Mucosa of descending colon (tissue), 3 donors: ENCODE measurements at regions not wholly inside any gene's neighbourhood (a gene's known extent, or its start where the extent isn't known, plus 50 kb on each side); places are given as distances from the start of the nearest gene placed in this dataset.

Experiments used
- ATAC-seq: fragments of 200-7000 bp; cut with Tn5 transposase; one replicate; pipeline ENCODE4 v1.9.1; 2020; ENCODE audit warnings: mild to moderate bottlenecking, moderate library complexity
- DNase-seq, 3 donors: peaks; one replicate each; pipeline ENCODE4 v3.0.0-alpha.2; 2020
- H3K36me3 ChIP-seq: fragments of 200-600 bp; one replicate; pipeline ENCODE4 v1.8.0; 2021; ENCODE audit warnings: low read depth, mild to moderate bottlenecking
- H3K4me1 ChIP-seq: fragments of 200-600 bp; one replicate; pipeline ENCODE4 v1.8.0; 2021; ENCODE audit warnings: low read depth, mild to moderate bottlenecking
- H3K4me3 ChIP-seq: fragments of 200-600 bp; one replicate; pipeline ENCODE4 v1.8.0; 2021; ENCODE audit warnings: mild to moderate bottlenecking
- H3K9me3 ChIP-seq: fragments of 200-600 bp; one replicate; pipeline ENCODE4 v1.8.0; 2021; ENCODE audit warnings: mild to moderate bottlenecking
- intact Hi-C, 2 donors: fragments of 100-400 bp; cut with DNase I in 1 of 2; cut with micrococcal nuclease in 1 of 2; formaldehyde crosslinking; loops; one replicate each; pipeline versions ENCODE4 v1.11.0 to v1.11.1; 2022; cut with DNase I, micrococcal nuclease
- TF ChIP-seq, protein P1 (sequence below): fragments of 200-600 bp; IDR thresholded peaks from one replicate; pipeline ENCODE4 v1.8.0; 2022; ENCODE audit warnings: antibody characterized with exemption, mild to moderate bottlenecking
- donor health status: DM: no; HTN: no; CAD: no; lungs with moderate emphysema.
- donor health status: DM: no; HTN: no; CAD: no.
- donor health status: DM: no; HTN: yes; CAD: no.

DNA sequence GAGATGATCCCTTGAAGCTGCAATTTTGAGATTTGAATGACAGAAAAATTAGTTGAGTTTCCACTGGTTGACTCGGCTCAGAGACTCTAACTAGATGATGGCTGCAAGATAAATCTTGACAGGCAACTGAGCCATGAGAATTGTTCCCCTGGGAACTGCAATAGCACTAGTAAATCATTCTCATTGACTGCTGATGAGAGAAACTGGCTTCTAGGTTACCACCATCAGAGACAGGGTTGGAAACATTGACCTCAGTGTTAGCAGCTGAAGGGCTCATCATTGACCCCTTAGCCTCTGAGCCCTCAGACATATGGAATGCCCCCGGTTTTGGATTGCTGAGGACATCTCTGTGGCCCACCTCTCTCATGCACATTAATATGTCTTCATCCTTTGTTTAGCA lies 125.4 kb upstream of the COX10 start:
- H3K4me3 ChIP-seq, result no peak overlapping the region
- no peaks in the 10 kb centered on the region for H3K36me3 ChIP-seq
- no peak for ATAC-seq
- intact Hi-C loops, result no loop called here
- TF ChIP-seq, protein P1, sequence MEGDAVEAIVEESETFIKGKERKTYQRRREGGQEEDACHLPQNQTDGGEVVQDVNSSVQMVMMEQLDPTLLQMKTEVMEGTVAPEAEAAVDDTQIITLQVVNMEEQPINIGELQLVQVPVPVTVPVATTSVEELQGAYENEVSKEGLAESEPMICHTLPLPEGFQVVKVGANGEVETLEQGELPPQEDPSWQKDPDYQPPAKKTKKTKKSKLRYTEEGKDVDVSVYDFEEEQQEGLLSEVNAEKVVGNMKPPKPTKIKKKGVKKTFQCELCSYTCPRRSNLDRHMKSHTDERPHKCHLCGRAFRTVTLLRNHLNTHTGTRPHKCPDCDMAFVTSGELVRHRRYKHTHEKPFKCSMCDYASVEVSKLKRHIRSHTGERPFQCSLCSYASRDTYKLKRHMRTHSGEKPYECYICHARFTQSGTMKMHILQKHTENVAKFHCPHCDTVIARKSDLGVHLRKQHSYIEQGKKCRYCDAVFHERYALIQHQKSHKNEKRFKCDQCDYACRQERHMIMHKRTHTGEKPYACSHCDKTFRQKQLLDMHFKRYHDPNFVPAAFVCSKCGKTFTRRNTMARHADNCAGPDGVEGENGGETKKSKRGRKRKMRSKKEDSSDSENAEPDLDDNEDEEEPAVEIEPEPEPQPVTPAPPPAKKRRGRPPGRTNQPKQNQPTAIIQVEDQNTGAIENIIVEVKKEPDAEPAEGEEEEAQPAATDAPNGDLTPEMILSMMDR, result no peak
- no peaks in the 10 kb centered on the region for H3K9me3 ChIP-seq
- H3K4me1 ChIP-seq, result no peaks in the 10 kb centered on the region
- DNase-seq, result no peak

DNA sequence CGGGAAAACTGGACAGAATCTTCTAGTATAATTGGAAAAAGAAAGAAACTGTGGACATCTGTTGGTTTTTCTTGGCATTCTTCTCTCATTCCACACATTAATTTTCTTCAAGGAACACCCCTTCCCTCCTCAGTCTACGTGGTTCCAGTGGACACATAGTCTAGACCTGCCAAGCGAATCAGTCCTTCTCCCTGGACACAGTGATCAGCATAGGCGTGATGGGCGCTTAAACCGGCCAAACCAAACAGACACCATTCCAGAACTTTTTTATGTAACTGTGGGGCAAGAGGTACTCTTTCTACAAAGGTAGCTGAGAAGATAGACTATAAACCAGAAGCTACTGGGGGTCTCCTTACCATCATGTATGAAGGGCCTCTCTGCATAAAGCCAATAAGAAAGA lies 121.8 kb upstream of the COX10 start:
- no peak overlapping the region for H3K4me3 ChIP-seq
- no peak for ATAC-seq
- TF ChIP-seq, protein P1, result no peak
- intact Hi-C loops, result no loop called here
- H3K9me3 ChIP-seq, result no peaks in the 10 kb centered on the region
- no peak for DNase-seq
- no peaks in the 10 kb centered on the region for H3K4me1 ChIP-seq
- no peaks in the 10 kb centered on the region for H3K36me3 ChIP-seq

DNA sequence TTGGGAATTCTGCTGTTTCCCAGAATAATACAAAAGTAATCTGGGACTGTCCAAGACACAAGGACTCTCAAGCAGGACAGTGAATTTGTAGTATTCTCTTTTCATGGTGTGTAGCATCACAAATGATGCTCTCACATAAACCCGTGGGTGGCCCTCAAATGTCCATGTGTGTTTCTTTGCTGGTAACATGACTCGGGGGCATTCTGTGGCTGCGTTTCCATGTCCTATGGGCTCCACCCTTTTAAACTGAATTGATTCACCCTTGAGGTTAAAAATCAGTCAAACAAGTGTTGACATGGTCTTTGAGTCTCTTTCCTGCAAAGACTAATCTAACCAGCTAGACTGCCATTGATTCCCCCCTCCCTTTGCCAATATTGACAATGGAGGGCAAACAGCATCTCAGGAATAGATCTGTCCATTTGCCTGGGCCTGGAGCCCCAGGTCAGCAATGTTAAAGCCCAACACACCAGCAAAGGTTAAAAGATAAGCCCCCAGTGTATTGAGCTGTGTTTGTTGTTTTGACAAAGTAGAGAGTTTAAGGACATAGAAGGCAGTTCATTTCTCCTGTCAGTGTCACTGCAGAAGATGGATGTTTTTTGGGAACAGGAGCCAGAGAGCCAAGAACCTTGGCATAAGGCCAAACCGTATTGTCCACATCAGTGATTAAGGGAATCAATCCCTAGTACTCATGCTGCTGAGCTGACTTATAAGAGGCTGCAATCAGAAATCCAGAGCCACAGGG lies 117.1 kb upstream of the COX10 start:
- no peaks in the 10 kb centered on the region for H3K4me1 ChIP-seq
- no peak overlapping the region for H3K4me3 ChIP-seq
- no peak for ATAC-seq
- intact Hi-C loops, result no loop called here
- no peak for DNase-seq
- no peaks in the 10 kb centered on the region for H3K36me3 ChIP-seq
- TF ChIP-seq, protein P1, result no peak
- H3K9me3 ChIP-seq, result no peaks in the 10 kb centered on the region

DNA sequence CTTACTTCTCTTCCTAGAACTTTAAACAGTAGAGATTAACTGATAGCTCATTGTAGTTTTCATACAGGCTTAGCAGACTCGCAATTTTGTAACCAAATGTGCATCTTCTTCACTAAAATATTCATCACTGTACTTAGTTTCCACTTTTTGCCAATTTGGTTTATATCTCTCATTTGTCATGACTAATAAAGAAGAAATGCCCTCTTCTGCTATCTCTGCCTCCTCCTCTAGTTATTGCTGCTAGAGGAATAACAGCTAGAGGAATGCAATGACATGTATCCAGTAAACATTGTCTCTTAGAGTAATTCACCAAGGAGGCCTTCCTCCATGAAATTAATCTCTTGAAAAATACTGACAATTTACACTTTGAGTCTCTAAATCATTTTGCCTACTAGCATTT lies 115.5 kb upstream of the COX10 start:
- intact Hi-C loops, result no loop called here
- no peak overlapping the region for H3K4me3 ChIP-seq
- H3K36me3 ChIP-seq, result no peaks in the 10 kb centered on the region
- H3K9me3 ChIP-seq, result no peaks in the 10 kb centered on the region
- DNase-seq (no peak), ATAC-seq (no peak)
- TF ChIP-seq, protein P1, result no peak
- no peaks in the 10 kb centered on the region for H3K4me1 ChIP-seq

DNA sequence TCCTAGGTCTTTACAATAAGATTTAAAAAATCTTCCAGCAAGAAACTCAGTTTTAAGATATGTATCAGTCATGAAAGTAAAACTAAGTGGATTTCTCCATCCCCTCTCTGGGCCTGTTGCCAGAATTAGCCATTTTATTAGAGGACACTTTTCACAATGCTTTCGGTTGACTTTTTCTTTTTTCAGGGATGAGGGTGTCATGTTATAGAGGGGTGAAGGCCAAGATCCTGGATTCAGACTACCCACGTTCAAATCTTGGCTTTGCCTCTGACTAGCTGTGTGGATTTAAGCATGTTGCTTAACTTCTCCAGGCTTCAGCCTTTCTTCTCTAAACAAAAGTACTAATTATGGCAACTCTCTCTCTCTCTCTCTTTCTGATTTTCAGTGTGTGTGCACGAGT lies 111.7 kb upstream of the COX10 start:
- no peaks in the 10 kb centered on the region for H3K36me3 ChIP-seq
- intact Hi-C loops, result no loop called here
- ATAC-seq, result no peak

More for the DNA sequence above, 111.7 kb upstream of the COX10 start:
- TF ChIP-seq, protein P1, result no peak
- no peak for DNase-seq
- Histone ChIP-seq H3K9me3 (no peaks in the 10 kb centered on the region), H3K4me1 (no peaks in the 10 kb centered on the region), H3K4me3 (no peak overlapping the region)
